SK-N-SH treated with all-trans-retinoic acid at 6 μM for 48 hours (cell line): ENCODE measurements at regions not wholly inside any gene's neighbourhood (a gene's known extent, or its start where the extent isn't known, plus 50 kb on each side); places are given as distances from the start of the nearest gene placed in this dataset.

Experiments
- ARNTL ChIP-seq: fragments of 450-650 bp; formaldehyde crosslinking; IDR thresholded peaks from 2 replicates; pipeline ENCODE4 v1.5.0; 2020; ENCODE audit warnings: low read depth, mild to moderate bottlenecking, moderate library complexity, borderline replicate concordance
- BACH2 ChIP-seq: fragments of 250-450 bp; sonication (Bioruptor Pico); IDR thresholded peaks from 2 replicates; pipeline ENCODE4 v1.9.0; 2021; ENCODE audit warnings: mild to moderate bottlenecking, borderline replicate concordance
- CSDC2 ChIP-seq: fragments of 250-450 bp; sonication (Bioruptor Pico); IDR thresholded peaks from 2 replicates; pipeline ENCODE4 v1.5.0; 2020; ENCODE audit warnings: mild to moderate bottlenecking, moderate library complexity
- GLIS3 ChIP-seq: fragments of 250-450 bp; sonication (Bioruptor Pico); IDR thresholded peaks from 2 replicates; pipeline ENCODE4 v1.5.0; 2020; ENCODE audit warnings: mild to moderate bottlenecking, moderate library complexity
- ISL1 ChIP-seq: fragments of 250-450 bp; sonication (Bioruptor Pico); IDR thresholded peaks from 2 replicates; pipeline ENCODE4 v2.1.2; 2022; ENCODE audit warnings: mild to moderate bottlenecking, moderate library complexity
- PPARA ChIP-seq: fragments of 250-450 bp; sonication (Bioruptor Pico); IDR thresholded peaks from 2 replicates; pipeline ENCODE4 v1.5.0; 2020; ENCODE audit warnings: mild to moderate bottlenecking, borderline replicate concordance
- ZFP3 ChIP-seq: fragments of 250-450 bp; sonication (Bioruptor Pico); IDR thresholded peaks from 2 replicates; pipeline ENCODE4 v1.5.0; 2020; ENCODE audit warnings: mild to moderate bottlenecking, moderate library complexity
- ZFP30 ChIP-seq: fragments of 450-650 bp; formaldehyde crosslinking; IDR thresholded peaks from 2 replicates; pipeline ENCODE4 v1.5.0; 2022; ENCODE audit warnings: mild to moderate bottlenecking, moderate library complexity
- ZNF565 ChIP-seq: fragments of 450-650 bp; formaldehyde crosslinking; conservative IDR thresholded peaks from 2 replicates; pipeline ENCODE4 v1.5.0; 2020; ENCODE audit warnings: low read depth, mild to moderate bottlenecking, moderate library complexity
- ZNF70 ChIP-seq: fragments of 450-650 bp; formaldehyde crosslinking; IDR thresholded peaks from 2 replicates; pipeline ENCODE4 v1.5.0; 2020; ENCODE audit warnings: mild to moderate bottlenecking, moderate library complexity
- ZNF8 ChIP-seq: fragments of 450-650 bp; formaldehyde crosslinking; IDR thresholded peaks from 2 replicates; pipeline ENCODE4 v1.5.0; 2020; ENCODE audit warnings: mild to moderate bottlenecking, moderate library complexity
- TF ChIP-seq, protein P1 (sequence below): fragments of 250-450 bp; sonication (Bioruptor Pico); IDR thresholded peaks from 2 replicates; pipeline ENCODE4 v1.8.0; 2020; ENCODE audit warnings: mild to moderate bottlenecking, moderate library complexity, borderline replicate concordance
- TF ChIP-seq, protein P2 (sequence below): fragments of 250-450 bp; sonication (Bioruptor Pico); IDR thresholded peaks from 2 replicates; pipeline ENCODE4 v1.5.1; 2020; ENCODE audit warnings: low read depth, mild to moderate bottlenecking, moderate library complexity

DNA sequence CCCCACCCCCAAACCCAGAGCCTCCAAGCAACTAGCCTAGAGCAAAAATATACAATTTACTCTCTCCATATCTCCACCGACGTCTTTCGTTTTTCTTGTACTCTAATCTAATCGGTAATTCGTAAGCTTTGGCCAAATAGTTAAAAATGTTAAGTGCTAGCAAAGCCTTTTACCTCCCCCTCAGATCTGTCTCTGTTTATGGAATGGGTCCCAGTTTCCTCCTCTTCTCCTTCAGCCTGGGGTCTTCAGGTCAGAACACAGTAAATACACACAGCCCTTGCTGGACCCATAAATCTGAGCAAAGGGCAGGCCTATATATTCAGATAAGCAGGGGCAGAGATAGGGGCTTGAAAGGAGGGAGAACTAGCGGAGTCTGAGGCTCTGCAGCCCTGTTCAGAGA is 267.4 kb downstream of the MEIS1 start:
- TF ChIP-seq BACH2 (CRISPR knock-in tag) (no peak), ZFP30 (CRISPR knock-in tag) (no peak), ZNF8 (CRISPR knock-in tag) (no peak), GLIS3 (CRISPR knock-in tag) (no peak), CSDC2 (CRISPR knock-in tag) (no peak), ARNTL (CRISPR knock-in tag) (no peak), ISL1 (CRISPR knock-in tag) (no peak), PPARA (no peak), ZNF565 (CRISPR knock-in tag) (no peak), ZNF70 (CRISPR knock-in tag) (no peak), ZFP3 (CRISPR knock-in tag) (no peak)
- TF ChIP-seq, protein P1, sequence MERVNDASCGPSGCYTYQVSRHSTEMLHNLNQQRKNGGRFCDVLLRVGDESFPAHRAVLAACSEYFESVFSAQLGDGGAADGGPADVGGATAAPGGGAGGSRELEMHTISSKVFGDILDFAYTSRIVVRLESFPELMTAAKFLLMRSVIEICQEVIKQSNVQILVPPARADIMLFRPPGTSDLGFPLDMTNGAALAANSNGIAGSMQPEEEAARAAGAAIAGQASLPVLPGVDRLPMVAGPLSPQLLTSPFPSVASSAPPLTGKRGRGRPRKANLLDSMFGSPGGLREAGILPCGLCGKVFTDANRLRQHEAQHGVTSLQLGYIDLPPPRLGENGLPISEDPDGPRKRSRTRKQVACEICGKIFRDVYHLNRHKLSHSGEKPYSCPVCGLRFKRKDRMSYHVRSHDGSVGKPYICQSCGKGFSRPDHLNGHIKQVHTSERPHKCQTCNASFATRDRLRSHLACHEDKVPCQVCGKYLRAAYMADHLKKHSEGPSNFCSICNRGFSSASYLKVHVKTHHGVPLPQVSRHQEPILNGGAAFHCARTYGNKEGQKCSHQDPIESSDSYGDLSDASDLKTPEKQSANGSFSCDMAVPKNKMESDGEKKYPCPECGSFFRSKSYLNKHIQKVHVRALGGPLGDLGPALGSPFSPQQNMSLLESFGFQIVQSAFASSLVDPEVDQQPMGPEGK = no peak
- TF ChIP-seq, protein P2, sequence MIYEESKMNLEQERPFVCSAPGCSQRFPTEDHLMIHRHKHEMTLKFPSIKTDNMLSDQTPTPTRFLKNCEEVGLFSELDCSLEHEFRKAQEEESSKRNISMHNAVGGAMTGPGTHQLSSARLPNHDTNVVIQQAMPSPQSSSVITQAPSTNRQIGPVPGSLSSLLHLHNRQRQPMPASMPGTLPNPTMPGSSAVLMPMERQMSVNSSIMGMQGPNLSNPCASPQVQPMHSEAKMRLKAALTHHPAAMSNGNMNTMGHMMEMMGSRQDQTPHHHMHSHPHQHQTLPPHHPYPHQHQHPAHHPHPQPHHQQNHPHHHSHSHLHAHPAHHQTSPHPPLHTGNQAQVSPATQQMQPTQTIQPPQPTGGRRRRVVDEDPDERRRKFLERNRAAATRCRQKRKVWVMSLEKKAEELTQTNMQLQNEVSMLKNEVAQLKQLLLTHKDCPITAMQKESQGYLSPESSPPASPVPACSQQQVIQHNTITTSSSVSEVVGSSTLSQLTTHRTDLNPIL (CRISPR knock-in tag) = no peak
